ENCODE measurements at regions not wholly inside any gene's neighbourhood (a gene's known extent, or its start where the extent isn't known, plus 50 kb on each side); places are given as distances from the start of the nearest gene placed in this dataset.
"Not testable (repeated sequence)": the region's sequence is repeated elsewhere in the genome, so short reads cannot be mapped to it uniquely, and the experiment has no call there.

GRCh38 chr10:23648618-23649017, 209.7 kb downstream of the OTUD1 start:
- Histone ChIP-seq H3K36me3 (ENCODE audit: insufficient read depth, low read length) (no peaks in the 10 kb centered on the region), H3K27me3 (ENCODE audit: insufficient read depth, low read length) (no peaks in the 10 kb centered on the region), H3K9ac (ENCODE audit: low read depth, low read length) (no peak overlapping the region), H3K27ac (ENCODE audit: low read depth, low read length) (no peak overlapping the region), H3K4me3 (ENCODE audit: low read length) (no peak overlapping the region), H3K4me1 (ENCODE audit: insufficient read depth, low read length) (no peaks in the 10 kb centered on the region), H3K9me3 (ENCODE audit: insufficient read depth, low read depth, low read length) (no peaks in the 10 kb centered on the region)
- WGBS: 98% methylated on average over 2 of the region's 2 CpGs

DNA sequence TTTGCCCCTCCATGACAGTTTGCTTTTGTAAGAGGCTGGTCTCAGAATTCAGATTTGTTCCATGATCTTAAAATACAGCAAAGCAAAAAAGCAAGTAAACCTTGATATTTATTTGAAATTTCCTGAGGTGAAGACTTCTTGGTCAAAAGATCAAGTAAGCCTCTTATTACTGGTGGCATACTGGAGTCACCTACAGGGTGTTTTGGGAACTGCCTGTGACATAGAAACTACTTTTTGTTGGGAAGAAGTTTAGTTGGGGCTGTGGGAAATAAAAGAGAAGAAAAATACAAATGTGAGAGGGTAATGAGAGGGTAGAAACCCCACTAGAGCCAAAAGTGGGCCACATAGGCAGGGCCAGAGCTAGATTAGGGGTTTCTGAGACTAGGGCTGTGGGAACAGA, 217.9 kb downstream of the OTUD1 start:
- Histone ChIP-seq H3K36me3 (ENCODE audit: insufficient read depth, low read length) (no peaks in the 10 kb centered on the region), H3K27me3 (ENCODE audit: insufficient read depth, low read length) (no peaks in the 10 kb centered on the region), H3K27ac (ENCODE audit: low read depth, low read length) (no peak overlapping the region), H3K9ac (ENCODE audit: low read depth, low read length) (no peak overlapping the region), H3K4me3 (ENCODE audit: low read length) (no peak overlapping the region), H3K9me3 (ENCODE audit: insufficient read depth, low read depth, low read length) (no peaks in the 10 kb centered on the region), H3K4me1 (ENCODE audit: insufficient read depth, low read length) (peaks cover 10% of the 10 kb centered on the region; the same call in 1 of the 2 replicates)

DNA sequence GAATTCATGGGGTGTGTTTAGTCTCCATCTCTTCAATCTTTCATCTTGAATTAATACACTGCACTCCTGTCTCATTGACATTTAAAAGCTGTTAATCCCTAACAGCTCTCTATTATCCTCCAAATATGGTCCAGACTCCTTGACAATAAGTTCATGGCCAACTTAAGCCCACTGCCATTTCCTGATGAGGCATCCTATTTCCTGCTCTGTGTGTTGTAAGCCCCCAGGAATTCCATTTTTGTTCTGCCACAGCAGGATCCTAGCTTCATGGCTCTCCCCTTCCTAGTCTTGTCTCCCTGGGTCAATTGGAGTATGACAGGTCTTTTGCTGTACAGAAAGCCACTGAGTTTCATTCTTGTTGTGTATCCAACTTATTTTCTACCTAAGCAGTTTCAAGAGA, 218.8 kb downstream of the OTUD1 start:
- Histone ChIP-seq H3K9ac (ENCODE audit: low read depth, low read length) (no peak overlapping the region), H3K9me3 (ENCODE audit: insufficient read depth, low read depth, low read length) (no peaks in the 10 kb centered on the region)

DNA sequence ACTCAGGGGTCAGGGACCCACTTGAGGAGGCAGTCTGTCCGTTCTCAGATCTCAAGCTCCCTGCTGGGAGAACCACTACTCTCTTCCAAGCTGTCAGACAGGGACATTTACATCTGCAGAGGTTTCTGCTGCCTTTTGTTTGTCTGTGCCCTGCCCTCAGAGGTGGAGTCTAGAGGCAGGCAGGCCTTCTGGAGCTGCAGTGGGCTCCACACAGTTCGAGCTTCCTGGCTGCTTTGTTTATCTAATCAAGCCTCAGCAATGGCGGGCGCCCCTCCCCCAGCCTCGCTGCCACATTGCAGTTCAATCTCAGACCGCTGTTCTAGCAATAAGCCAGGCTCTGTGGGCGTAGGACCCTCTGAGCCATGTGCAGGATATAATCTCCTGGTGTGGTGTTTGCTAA, 233.0 kb downstream of the OTUD1 start:
- H3K27ac ChIP-seq (ENCODE audit: low read depth, low read length); H3K27me3 ChIP-seq (ENCODE audit: insufficient read depth, low read length); H3K36me3 ChIP-seq (ENCODE audit: insufficient read depth, low read length); H3K9ac ChIP-seq (ENCODE audit: low read depth, low read length); H3K4me1 ChIP-seq (ENCODE audit: insufficient read depth, low read length); H3K9me3 ChIP-seq (ENCODE audit: insufficient read depth, low read depth, low read length); H3K4me3 ChIP-seq (ENCODE audit: low read length): not testable (repeated sequence)
- WGBS: 24% methylated on average over 7 of the region's 7 CpGs

More for the DNA sequence above, 218.8 kb downstream of the OTUD1 start:
- no peak overlapping the region for H3K4me3 ChIP-seq (ENCODE audit: low read length)
- H3K27ac ChIP-seq (ENCODE audit: low read depth, low read length): no peak overlapping the region
- H3K36me3 ChIP-seq (ENCODE audit: insufficient read depth, low read length): no peaks in the 10 kb centered on the region
- H3K4me1 ChIP-seq (ENCODE audit: insufficient read depth, low read length): peaks cover 10% of the 10 kb centered on the region; the same call in 1 of the 2 replicates
- no peaks in the 10 kb centered on the region for H3K27me3 ChIP-seq (ENCODE audit: insufficient read depth, low read length)

GRCh38 chr10:23675585-23675984, 236.7 kb downstream of the OTUD1 start:
- Histone ChIP-seq H3K27ac (ENCODE audit: low read depth, low read length) (no peak overlapping the region), H3K9me3 (ENCODE audit: insufficient read depth, low read depth, low read length) (0 out of 2 replicates have a peak, but pooled peaks cover 8% of the 10 kb centered on the region), H3K9ac (ENCODE audit: low read depth, low read length) (no peak overlapping the region), H3K27me3 (ENCODE audit: insufficient read depth, low read length) (no peaks in the 10 kb centered on the region; the same call in 1 of the 2 replicates), H3K4me1 (ENCODE audit: insufficient read depth, low read length) (no peaks in the 10 kb centered on the region), H3K4me3 (ENCODE audit: low read length) (no peak overlapping the region), H3K36me3 (ENCODE audit: insufficient read depth, low read length) (no peaks in the 10 kb centered on the region)
- WGBS: 91% methylated on average over 2 of the region's 2 CpGs

DNA sequence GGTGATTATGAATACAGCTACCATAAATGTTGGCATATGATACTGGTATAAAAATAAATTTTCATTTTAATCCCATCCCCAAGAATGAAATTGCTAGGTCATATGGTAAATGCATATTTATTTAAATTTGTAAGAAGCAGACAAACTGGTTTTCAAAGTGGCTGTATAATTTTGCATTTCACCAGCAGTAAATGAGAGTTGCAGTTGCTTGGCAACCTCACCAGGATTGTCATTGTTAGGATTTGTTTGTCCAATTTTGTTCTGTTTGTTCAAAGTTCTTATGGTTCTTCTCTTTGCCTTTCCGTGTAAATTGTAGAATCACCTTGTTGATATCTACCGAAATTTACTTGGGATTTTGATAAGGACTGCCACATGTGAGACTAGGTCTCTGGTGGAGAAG, 237.4 kb downstream of the OTUD1 start:
- H3K4me1 ChIP-seq (ENCODE audit: insufficient read depth, low read length): no peaks in the 10 kb centered on the region
- no peak overlapping the region for H3K4me3 ChIP-seq (ENCODE audit: low read length)
- no peaks in the 10 kb centered on the region for H3K27me3 ChIP-seq (ENCODE audit: insufficient read depth, low read length)
- H3K36me3 ChIP-seq (ENCODE audit: insufficient read depth, low read length): no peaks in the 10 kb centered on the region
- H3K9ac ChIP-seq (ENCODE audit: low read depth, low read length): no peak overlapping the region
- 94% methylated on average over 2 of the region's 2 CpGs for WGBS
- H3K9me3 ChIP-seq (ENCODE audit: insufficient read depth, low read depth, low read length): 0 out of 2 replicates have a peak, but pooled peaks cover 8% of the 10 kb centered on the region
- no peak overlapping the region for H3K27ac ChIP-seq (ENCODE audit: low read depth, low read length)

- no peak overlapping the region for H3K9ac ChIP-seq (ENCODE audit: low read depth, low read length)
- no peaks in the 10 kb centered on the region for H3K4me1 ChIP-seq (ENCODE audit: insufficient read depth, low read length)
- H3K9me3 ChIP-seq (ENCODE audit: insufficient read depth, low read depth, low read length): no peaks in the 10 kb centered on the region
- H3K27me3 ChIP-seq (ENCODE audit: insufficient read depth, low read length): peaks cover 33% of the 10 kb centered on the region
- no peak overlapping the region for H3K27ac ChIP-seq (ENCODE audit: low read depth, low read length)
- no peaks in the 10 kb centered on the region for H3K36me3 ChIP-seq (ENCODE audit: insufficient read depth, low read length)
- H3K4me3 ChIP-seq (ENCODE audit: low read length): no peak overlapping the region
- 94% methylated on average over 5 of the region's 5 CpGs for WGBS
Observed at GRCh38 chr10:23686722-23687121, 247.8 kb downstream of the OTUD1 start.

- Histone ChIP-seq H3K9ac (ENCODE audit: low read depth, low read length) (no peak overlapping the region), H3K27me3 (ENCODE audit: insufficient read depth, low read length) (peaks cover 92% of the 10 kb centered on the region), H3K9me3 (ENCODE audit: insufficient read depth, low read depth, low read length) (no peaks in the 10 kb centered on the region), H3K36me3 (ENCODE audit: insufficient read depth, low read length) (no peaks in the 10 kb centered on the region), H3K4me1 (ENCODE audit: insufficient read depth, low read length) (0 out of 2 replicates have a peak, but pooled peaks cover 16% of the 10 kb centered on the region), H3K27ac (ENCODE audit: low read depth, low read length) (no peak overlapping the region), H3K4me3 (ENCODE audit: low read length) (no peak overlapping the region)
- 52% methylated on average over 5 of the region's 7 CpGs for WGBS
Observed at GRCh38 chr10:23692736-23693135, 253.9 kb downstream of the OTUD1 start.

- no peaks in the 10 kb centered on the region for H3K9me3 ChIP-seq (ENCODE audit: insufficient read depth, low read depth, low read length)
- 0 out of 2 replicates have a peak, but pooled peaks cover 16% of the 10 kb centered on the region for H3K4me1 ChIP-seq (ENCODE audit: insufficient read depth, low read length)
- H3K27me3 ChIP-seq (ENCODE audit: insufficient read depth, low read length): peaks cover 93% of the 10 kb centered on the region
- H3K4me3 ChIP-seq (ENCODE audit: low read length): peak overlapping the region; percentile 68
- H3K36me3 ChIP-seq (ENCODE audit: insufficient read depth, low read length): no peaks in the 10 kb centered on the region
- 3% methylated on average over 23 of the region's 23 CpGs for WGBS
- no peak overlapping the region for H3K27ac ChIP-seq (ENCODE audit: low read depth, low read length)
- no peak overlapping the region for H3K9ac ChIP-seq (ENCODE audit: low read depth, low read length)
Observed at GRCh38 chr10:23693501-23693901, 254.6 kb downstream of the OTUD1 start.

DNA sequence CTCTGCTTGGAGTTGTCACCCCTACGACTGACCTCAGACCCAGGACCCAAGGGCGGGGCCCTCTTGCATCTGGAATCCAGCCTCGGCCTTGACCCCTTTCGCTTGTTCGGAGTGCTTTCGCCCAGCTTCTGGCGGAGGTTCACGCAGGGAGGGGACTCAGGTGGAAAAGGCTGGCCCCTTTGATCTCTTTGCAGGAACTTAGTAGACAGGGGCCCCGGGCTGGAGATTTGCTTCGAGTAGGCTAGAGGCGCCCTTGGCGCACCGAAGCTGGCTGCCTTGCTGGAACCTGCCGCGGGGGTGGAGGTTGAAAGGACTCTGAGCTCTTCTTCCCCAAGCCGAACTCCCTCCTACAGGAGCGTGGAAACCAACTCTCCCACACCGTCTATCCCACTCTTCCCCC, 255.1 kb downstream of the OTUD1 start:
- Histone ChIP-seq H3K27ac (ENCODE audit: low read depth, low read length) (no peak overlapping the region), H3K9me3 (ENCODE audit: insufficient read depth, low read depth, low read length) (no peaks in the 10 kb centered on the region), H3K4me3 (ENCODE audit: low read length) (peak overlapping the region; percentile 68), H3K4me1 (ENCODE audit: insufficient read depth, low read length) (0 out of 2 replicates have a peak, but pooled peaks cover 16% of the 10 kb centered on the region), H3K27me3 (ENCODE audit: insufficient read depth, low read length) (peaks cover 96% of the 10 kb centered on the region), H3K36me3 (ENCODE audit: insufficient read depth, low read length) (no peaks in the 10 kb centered on the region), H3K9ac (ENCODE audit: low read depth, low read length) (no peak overlapping the region)
- WGBS: 2% methylated on average over 18 of the region's 18 CpGs

GRCh38 chr10:23694446-23694920, 255.6 kb downstream of the OTUD1 start:
- no peaks in the 10 kb centered on the region for H3K36me3 ChIP-seq (ENCODE audit: insufficient read depth, low read length)
- no peaks in the 10 kb centered on the region for H3K9me3 ChIP-seq (ENCODE audit: insufficient read depth, low read depth, low read length)
- no peak overlapping the region for H3K9ac ChIP-seq (ENCODE audit: low read depth, low read length)
- H3K4me3 ChIP-seq (ENCODE audit: low read length): peak overlapping the region; percentile 68
- H3K4me1 ChIP-seq (ENCODE audit: insufficient read depth, low read length): 0 out of 2 replicates have a peak, but pooled peaks cover 16% of the 10 kb centered on the region
- WGBS: under 1% methylated on average over 43 of the region's 49 CpGs
- H3K27ac ChIP-seq (ENCODE audit: low read depth, low read length): no peak overlapping the region
- H3K27me3 ChIP-seq (ENCODE audit: insufficient read depth, low read length): peaks cover 99% of the 10 kb centered on the region

All from HUES64 (cell line).